Left ventricle myocardium superior (tissue), 1 donor: ENCODE measurements at regions not wholly inside any gene's neighbourhood (a gene's known extent, or its start where the extent isn't known, plus 50 kb on each side); places are given as distances from the start of the nearest gene placed in this dataset.
"Not testable (repeated sequence)": the region's sequence is repeated elsewhere in the genome, so short reads cannot be mapped to it uniquely, and the experiment has no call there.

Source experiments
- ATAC-seq: fragments of 200-7000 bp; cut with Tn5 transposase; one replicate; pipeline ENCODE4 v1.9.1; 2020; ENCODE audit warnings: mild to moderate bottlenecking, moderate library complexity
- DNase-seq: peaks from one replicate; pipeline ENCODE4 v3.0.0-alpha.2; 2020
- intact Hi-C: fragments of 100-400 bp; cut with micrococcal nuclease; formaldehyde crosslinking; loops from one replicate; pipeline ENCODE4 v1.11.0; 2022
- donor health status: DM: no; HTN: yes; CAD: no; lungs with severe emphysema.

- DNase-seq, result no peak
- ATAC-seq, result peak; percentile 28
- intact Hi-C loops, result loop anchor here (5.0 kb wide), 1 partner anchor 282 kb away; no protein-coding TSS in a partner anchor
Measured at GRCh38 chr11:100574894-100575769, 112.0 kb upstream of the ARHGAP42 start.

DNA sequence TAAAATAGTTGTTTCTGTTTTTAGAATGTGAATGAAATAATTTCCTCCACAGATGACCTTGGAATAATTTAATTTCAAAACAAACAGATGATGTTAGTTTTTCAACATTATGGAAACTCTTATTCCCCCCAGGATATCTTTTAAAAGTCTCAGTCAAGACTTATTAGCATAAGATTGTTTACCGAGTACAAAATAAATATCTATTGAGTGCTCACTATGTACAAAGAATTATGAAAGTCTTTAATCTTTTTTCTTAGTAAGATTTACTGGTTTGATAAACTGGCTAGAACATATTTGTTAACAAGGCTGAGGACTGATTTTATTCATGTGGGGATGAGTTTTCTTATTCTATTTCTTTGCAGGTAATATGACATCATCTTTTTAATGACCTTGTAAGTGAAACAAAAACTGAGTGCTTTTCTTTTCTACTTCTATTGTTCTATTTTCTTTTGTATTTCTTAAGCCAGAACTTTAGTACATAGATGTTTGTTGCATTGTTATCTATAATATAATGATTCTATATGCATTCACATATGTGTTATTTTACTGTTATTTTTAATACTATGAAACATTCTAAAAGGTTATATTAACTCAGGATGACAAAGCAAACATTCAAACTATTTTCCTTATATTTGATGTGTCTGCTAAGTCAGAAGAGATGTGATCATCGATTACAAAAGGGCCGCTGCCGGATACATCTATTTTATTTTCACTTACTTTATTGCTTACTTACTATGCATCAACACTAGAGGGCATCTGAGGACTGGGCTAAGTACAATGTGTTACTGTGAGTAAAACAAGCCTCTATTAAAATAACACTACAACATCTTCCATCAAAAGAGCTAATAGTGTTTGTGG lies 111.0 kb upstream of the ARHGAP42 start:
- no peak for DNase-seq
- peak; percentile 77 for ATAC-seq
- intact Hi-C loops, result loop anchor here (2.0 to 5.0 kb wide), 2 partner anchors 281 to 355 kb away; no protein-coding TSS in a partner anchor

- ATAC-seq, result no peak
- intact Hi-C loops, result loop anchor here (2.0 to 5.0 kb wide), 2 partner anchors 281 to 354 kb away; no protein-coding TSS in a partner anchor
- no peak for DNase-seq
Measured at GRCh38 chr11:100576718-100577021, 110.4 kb upstream of the ARHGAP42 start.

DNA sequence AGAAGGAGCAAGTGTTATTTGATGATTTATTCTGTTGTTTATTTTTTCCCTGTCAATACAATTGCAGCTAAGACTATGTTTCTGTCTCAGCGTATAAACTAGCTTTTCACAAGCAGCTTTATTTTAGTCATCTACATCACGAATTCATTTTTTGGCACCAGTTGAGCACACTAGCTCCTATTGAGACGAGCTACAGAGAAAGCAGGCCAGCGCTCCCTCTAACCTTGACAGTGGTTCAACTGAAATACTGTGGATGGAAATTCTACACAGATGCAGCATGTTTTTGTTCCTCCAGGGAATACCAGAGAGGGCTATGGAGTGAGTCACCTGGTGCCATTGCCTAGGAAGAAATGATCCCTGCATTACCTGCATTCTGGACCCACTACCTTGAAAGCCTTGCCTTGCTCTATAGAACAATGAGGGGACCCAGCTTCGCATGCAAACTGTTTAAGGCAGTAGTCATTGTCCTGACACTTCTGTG lies 108.2 kb upstream of the ARHGAP42 start:
- DNase-seq, result no peak
- no peak for ATAC-seq
- intact Hi-C loops, result loop anchor here (5.0 kb wide), 1 partner anchor 278 kb away; no protein-coding TSS in a partner anchor

DNA sequence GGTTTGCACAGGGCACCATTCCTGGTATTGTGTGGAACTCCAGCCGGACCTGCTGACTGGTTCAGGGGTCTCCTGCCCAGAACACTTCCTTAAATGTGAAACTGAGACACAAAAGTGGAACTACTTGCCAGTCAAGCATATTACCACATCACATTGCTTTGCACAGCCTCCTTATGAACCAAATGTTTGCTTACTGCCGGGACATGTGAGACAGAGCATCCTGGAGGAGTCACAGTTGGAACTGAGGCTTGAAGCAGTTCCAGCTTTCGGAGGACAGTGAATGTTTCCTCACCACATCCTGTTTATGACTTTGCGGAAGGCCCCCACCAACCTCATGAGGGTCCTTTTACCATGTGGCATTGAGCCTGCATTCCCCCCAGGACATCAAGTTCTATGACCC lies 105.8 kb upstream of the ARHGAP42 start:
- ATAC-seq (peak; percentile 40), DNase-seq (no peak)
- intact Hi-C loops, result loop anchor here (10.0 kb wide), 1 partner anchor 93 kb away; no protein-coding TSS in a partner anchor

DNA sequence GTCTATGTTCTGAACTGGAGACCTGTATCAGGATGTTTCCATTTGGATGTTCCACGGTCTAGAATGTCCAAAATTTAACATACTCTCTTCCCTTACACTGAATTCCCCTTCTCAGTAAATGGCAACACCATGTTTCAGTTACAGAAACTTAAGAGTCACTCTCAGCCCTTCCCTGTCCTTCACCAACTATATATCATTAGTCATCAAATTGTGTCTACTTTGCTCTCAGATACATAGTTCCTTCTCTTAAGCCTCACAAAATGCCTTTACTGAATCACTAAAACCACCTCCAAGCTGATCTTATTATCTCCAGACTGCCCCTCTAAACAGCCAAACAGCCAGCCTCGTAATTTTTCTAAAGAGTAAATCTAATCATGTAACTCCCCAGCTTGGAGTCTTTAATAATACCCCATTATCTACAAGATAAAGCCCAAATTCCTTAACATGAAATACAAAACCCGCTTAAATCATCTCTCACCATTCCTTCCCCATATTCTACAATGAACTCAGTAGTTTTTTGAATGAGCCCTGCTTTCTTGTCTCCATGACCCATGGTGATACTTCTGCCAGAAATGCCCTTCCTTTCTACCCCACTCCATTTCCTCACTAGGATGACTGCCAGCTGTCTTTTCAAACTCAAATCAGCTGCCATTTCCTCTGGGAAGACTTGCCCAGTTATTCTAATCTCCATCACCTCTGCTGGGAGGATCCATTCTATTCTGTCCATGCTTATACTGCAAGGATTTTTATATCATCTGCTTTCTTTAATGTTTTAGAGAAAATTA lies 102.7 kb upstream of the ARHGAP42 start:
- intact Hi-C loops, result loop anchor here (10.0 kb wide), 1 partner anchor 90 kb away; no protein-coding TSS in a partner anchor
- no peak for ATAC-seq
- DNase-seq, result no peak

DNA sequence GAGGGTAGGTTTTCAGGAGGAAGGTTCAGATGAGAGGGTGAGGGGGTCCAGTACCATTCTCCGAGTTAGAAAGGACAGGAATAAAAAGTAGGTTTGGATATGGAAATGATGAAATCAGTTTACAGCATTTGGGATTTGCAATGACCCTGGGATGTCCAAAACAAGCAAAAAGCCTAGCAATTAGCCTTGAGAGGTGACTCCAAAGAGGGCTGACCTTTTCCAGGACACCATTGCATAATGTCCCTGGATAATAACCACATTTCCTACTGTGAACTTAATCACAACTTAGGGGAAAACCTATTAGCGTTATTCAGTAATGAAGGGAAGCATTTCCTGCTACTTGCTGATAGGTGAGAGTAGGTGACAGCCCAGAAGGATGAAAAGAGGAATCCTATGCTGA lies 101.4 kb upstream of the ARHGAP42 start:
- peak; percentile 91 for ATAC-seq
- intact Hi-C loops, result loop anchor here (10.0 kb wide), 1 partner anchor 89 kb away; no protein-coding TSS in a partner anchor

DNA sequence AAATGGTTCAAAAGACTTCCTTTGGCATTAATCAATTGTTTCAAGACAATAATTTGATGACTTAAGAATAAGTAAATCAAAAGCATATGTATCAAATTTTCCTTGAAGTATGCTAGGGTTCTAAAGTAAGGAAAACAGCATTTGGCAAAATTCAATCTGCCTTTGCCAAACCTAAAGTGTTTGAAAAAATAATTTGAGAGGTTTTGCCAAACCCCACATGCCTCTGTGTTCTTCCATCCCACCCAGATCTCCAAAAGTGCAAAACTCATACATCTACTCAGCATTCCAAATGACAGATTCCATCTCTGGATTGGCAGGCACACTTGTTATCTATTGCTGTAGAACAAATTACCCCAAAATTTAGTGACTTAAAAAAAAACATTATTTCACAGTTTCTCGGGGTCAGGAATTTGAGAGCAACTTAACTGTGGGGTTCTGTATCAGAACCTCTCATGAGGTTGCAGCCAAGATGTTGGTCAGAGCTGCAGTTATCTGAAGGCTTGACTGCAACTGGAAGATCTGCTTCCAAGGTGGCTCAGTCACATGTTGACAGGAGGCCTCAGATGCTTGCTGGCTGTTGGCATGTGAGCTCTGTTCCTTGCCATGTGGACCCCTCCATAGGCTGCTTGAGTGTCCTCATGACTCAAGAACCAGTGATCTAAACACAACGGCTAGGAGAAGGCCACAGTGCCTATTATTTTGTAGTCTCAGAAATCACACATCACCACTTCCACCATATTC lies 100.6 kb upstream of the ARHGAP42 start:
- peak; percentile 46 for ATAC-seq
- intact Hi-C loops, result loop anchor here (10.0 kb wide), 1 partner anchor 88 kb away; no protein-coding TSS in a partner anchor
- no peak for DNase-seq

More for the DNA sequence above, 101.4 kb upstream of the ARHGAP42 start:
- DNase-seq, result no peak

DNA sequence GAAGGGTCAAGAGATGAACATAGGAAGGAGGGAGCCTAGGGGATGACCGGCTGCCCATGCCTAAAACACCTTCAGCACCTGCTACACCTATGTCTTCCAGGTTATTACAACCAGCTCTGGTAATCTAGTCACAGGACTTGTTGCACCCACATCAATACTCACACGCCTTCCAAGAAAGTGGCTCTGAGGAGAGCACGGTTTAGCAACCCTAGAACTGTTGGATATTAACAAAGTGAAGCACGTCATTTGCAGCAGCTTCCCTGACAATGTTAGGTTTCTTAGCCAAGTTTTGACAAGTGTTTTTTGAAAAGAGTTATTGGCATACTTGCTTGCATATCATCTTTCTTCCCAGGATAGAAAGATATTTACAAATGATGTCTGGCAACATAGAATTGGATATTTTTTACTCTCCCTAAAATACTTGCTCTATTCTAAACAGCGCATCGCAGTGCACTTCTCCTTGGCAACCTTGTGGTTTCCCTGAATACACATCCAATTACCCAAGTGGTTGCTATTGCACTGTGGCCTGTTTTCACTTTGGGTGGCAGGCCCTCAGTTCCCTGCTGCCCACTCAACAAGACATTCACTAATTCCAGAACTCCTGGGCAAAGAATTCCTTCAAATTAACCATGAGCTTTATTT lies 94.3 kb upstream of the ARHGAP42 start:
- intact Hi-C loops, result no loop called here
- ATAC-seq, result no peak
- DNase-seq, result no peak

DNA sequence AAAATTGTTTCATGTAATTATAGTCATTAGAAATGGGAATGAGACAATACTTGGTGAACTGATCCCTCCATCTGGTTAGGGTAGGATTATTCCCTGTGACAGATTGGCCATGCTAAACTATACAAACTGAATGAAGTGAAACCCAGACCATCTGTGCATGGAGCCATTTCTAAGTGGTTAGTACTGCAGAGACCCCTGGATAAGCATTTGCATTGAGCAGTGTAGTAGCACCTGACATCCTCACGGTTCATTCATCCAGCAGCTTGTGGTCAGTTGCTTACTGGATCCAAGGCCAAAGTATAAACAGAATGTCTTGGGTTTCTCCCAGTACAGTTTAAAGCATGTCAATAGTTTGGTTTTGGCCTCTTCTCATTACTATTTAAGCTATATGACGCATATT lies 93.8 kb upstream of the ARHGAP42 start:
- intact Hi-C loops, result no loop called here

GRCh38 chr11:100594320-100594719 lies 92.8 kb upstream of the ARHGAP42 start:
- intact Hi-C loops, result no loop called here
- ATAC-seq (no peak), DNase-seq (no peak)

More for the DNA sequence above, 93.8 kb upstream of the ARHGAP42 start:
- DNase-seq, result no peak
- ATAC-seq, result no peak

DNA sequence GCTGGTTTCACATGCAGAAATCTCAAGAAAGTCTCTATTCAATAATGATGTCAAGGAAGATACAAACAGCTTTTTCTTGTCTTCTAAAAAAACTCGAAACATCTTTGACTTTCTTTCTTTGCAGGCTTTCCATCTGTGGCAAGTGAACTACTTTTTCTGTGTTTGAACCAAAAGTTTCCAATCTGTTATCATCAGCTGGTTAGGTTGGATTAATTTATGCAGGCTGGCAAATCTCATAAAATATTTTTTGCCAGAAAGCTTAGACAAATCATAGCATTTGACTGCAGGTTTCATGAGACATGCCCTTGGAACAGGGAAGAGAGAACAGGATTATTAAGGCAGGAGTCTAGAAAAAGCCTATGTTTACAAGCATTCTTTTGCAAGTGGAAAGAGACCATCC lies 86.1 kb upstream of the ARHGAP42 start:
- intact Hi-C loops, result no loop called here
- ATAC-seq, result no peak
- DNase-seq, result no peak

DNA sequence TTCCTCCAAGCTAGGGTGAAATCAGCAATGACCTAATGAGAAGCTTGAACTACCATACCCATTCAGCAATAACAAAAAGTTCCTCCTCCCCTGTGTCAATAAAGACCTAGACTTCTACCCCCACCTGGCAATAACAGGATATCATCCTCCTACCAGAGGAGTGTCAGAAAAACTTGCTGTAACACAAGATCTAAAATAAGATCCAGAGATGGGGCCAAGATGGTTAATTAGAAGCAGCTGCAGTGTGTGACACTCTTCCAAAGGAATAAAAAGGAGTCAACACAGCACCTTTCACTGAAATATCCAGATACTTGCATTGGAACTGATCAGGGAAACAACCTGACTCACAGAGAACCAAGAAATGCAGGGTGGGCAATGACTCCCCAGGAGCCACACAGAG lies 84.4 kb upstream of the ARHGAP42 start:
- DNase-seq (no peak), ATAC-seq (no peak)
- intact Hi-C loops, result no loop called here

- intact Hi-C loops, result not testable (repeated sequence)
Measured at GRCh38 chr11:100607761-100608160, 79.3 kb upstream of the ARHGAP42 start.

DNA sequence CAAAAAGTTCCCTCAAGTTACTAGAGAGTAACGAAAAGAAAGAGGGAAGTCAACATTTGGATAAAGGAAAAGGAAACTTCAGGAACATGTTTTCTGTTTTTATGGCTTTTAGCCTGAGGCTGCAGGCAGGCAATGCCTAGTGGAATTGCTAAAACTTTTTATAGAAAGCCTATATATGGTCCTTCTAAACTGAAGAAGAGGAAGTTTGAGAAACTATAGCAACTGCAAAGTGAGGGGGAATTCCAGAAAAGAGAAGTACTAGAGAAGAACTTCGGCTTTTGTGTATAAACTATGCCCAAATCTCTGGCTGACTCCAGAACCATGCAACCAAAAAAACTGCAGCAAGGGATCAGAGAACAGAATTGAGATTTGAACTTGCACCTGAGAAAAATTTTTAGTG lies 74.3 kb upstream of the ARHGAP42 start:
- intact Hi-C loops, result no loop called here
- DNase-seq (no peak), ATAC-seq (no peak)

More at GRCh38 chr11:100607761-100608160, 79.3 kb upstream of the ARHGAP42 start:
- ATAC-seq, DNase-seq: not testable (repeated sequence)

- no peak for DNase-seq
- intact Hi-C loops, result no loop called here
- ATAC-seq, result no peak
Measured at GRCh38 chr11:100618914-100619313, 68.2 kb upstream of the ARHGAP42 start.

GRCh38 chr11:100619484-100619883 lies 67.6 kb upstream of the ARHGAP42 start:
- intact Hi-C loops, result no loop called here
- no peak for ATAC-seq
- no peak for DNase-seq

DNA sequence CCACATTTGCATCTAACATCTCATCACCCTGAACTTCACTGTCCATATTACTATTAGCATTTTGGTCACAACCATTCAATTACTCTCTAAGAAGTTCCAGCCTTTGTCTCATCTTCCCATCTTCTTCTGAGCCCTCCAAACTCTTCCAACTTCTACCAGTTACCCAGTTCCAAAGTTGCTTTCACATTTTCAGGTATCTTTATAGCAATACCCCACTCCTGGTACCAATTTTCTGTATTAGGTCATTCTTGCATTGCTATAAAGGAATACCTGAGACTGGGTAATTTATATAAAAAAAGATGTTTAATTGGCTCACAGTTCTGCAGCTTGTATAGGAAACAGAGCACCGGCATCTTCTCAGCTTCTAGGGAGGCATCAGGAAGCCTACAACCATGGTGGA lies 64.7 kb upstream of the ARHGAP42 start:
- intact Hi-C loops, result no loop called here
- DNase-seq (no peak), ATAC-seq (no peak)
